ENCODE measurements at regions not wholly inside any gene's neighbourhood (a gene's known extent, or its start where the extent isn't known, plus 50 kb on each side); places are given as distances from the start of the nearest gene placed in this dataset.

DNA sequence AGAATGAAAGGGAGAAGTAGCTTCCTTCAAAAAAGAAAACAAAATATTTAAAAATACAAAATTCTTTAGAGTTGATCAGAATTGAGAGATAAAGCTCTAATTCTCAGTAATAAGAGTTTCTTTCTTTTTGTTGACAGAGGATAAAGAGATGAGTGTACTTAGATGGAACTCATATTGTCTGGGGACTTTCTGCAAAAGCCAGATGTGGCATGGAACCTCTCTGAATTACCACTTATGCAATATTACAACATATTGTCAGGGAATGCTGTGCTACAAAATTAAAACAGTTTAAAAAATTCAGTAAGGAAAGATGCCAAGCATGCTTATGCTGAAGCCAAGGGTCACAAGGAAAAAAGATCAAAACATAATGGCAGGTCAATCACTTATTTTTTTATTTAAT, 386.6 kb upstream of the LRATD1 start:
- H3K9me3 ChIP-seq (ENCODE audit: control insufficient read depth, insufficient read depth, low read length): no peaks in the 10 kb centered on the region
- H3K4me2 ChIP-seq (ENCODE audit: low read length): no peak overlapping the region
- H3K36me3 ChIP-seq (ENCODE audit: control insufficient read depth, low read length): no peaks in the 10 kb centered on the region
- H3F3A ChIP-seq (ENCODE audit: control insufficient read depth, insufficient read depth): no peaks in the 10 kb centered on the region
- no peaks in the 10 kb centered on the region for H3K27me3 ChIP-seq (ENCODE audit: control insufficient read depth, low read length)
- no peak overlapping the region for H3K4me3 ChIP-seq (ENCODE audit: low read length)
- no peaks in the 10 kb centered on the region for H4K20me1 ChIP-seq (ENCODE audit: control insufficient read depth, insufficient read depth, low read depth, low read length)
- H3K4me1 ChIP-seq (ENCODE audit: control insufficient read depth, low read length): no peaks in the 10 kb centered on the region
- no peak overlapping the region for H3K27ac ChIP-seq (ENCODE audit: low read depth, low read length)
- no peak for TF ChIP-seq EZH2phosphoT487 (IDR thresholded peaks at IDR 0.05; ENCODE audit: borderline replicate concordance, low read length)
- TF ChIP-seq, protein P1, sequence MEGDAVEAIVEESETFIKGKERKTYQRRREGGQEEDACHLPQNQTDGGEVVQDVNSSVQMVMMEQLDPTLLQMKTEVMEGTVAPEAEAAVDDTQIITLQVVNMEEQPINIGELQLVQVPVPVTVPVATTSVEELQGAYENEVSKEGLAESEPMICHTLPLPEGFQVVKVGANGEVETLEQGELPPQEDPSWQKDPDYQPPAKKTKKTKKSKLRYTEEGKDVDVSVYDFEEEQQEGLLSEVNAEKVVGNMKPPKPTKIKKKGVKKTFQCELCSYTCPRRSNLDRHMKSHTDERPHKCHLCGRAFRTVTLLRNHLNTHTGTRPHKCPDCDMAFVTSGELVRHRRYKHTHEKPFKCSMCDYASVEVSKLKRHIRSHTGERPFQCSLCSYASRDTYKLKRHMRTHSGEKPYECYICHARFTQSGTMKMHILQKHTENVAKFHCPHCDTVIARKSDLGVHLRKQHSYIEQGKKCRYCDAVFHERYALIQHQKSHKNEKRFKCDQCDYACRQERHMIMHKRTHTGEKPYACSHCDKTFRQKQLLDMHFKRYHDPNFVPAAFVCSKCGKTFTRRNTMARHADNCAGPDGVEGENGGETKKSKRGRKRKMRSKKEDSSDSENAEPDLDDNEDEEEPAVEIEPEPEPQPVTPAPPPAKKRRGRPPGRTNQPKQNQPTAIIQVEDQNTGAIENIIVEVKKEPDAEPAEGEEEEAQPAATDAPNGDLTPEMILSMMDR (IDR thresholded peaks at IDR 0.05; ENCODE audit: low read depth, low read length, poor library complexity, severe bottlenecking): no peak
- no peaks in the 10 kb centered on the region for H3K79me2 ChIP-seq (ENCODE audit: control insufficient read depth, low read length)
- no peaks in the 10 kb centered on the region for H3K9me2 ChIP-seq (replicated peaks; ENCODE audit: control insufficient read depth, low read length)

DNA sequence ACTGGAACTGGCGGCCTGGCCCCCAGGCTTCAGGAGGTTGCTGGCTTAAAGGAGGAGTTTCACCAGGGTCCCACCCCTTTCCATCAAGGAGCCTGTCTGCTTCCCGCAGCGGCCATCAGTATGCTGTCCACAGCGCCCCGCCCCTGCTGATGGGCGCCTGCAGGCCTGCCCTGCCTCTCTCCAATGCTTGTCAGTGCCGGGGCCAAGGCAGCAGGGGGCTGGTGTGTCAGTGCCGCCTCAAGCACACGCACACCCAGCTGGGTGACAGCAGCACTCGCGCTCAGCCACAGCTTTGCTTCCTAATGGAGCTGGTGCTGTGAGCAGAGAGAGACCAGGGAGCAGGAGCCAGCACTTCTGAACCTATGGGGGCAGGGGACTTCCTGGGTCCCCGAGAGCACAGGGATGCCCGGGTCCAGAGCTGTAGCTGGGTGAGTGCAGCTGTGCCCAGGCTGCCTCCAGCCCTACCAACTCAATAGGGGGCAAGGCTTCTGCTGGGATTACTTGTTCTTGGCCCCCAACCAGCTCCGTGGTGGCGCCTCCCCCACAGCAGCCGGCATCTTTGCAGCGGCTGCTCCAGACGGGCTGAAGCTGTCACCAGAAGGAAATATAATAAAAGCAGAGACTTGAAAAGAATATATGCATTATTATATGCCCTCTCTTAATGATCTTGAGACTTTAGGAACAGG, 377.2 kb upstream of the LRATD1 start:
- TF ChIP-seq, protein P1 (IDR thresholded peaks at IDR 0.05; ENCODE audit: low read depth, low read length, poor library complexity, severe bottlenecking): no peak
- no peak for TF ChIP-seq EZH2phosphoT487 (IDR thresholded peaks at IDR 0.05; ENCODE audit: borderline replicate concordance, low read length)
- Histone ChIP-seq H3K27me3 (ENCODE audit: control insufficient read depth, low read length) (no peaks in the 10 kb centered on the region), H3K4me1 (ENCODE audit: control insufficient read depth, low read length) (no peaks in the 10 kb centered on the region), H3F3A (ENCODE audit: control insufficient read depth, insufficient read depth) (no peaks in the 10 kb centered on the region), H3K9me3 (ENCODE audit: control insufficient read depth, insufficient read depth, low read length) (peaks cover 3% of the 10 kb centered on the region; the same call in 1 of the 2 replicates), H4K20me1 (ENCODE audit: control insufficient read depth, insufficient read depth, low read depth, low read length) (no peaks in the 10 kb centered on the region), H3K27ac (ENCODE audit: low read depth, low read length) (no peak overlapping the region), H3K36me3 (ENCODE audit: control insufficient read depth, low read length) (no peaks in the 10 kb centered on the region), H3K9me2 (replicated peaks; ENCODE audit: control insufficient read depth, low read length) (no peaks in the 10 kb centered on the region), H3K4me3 (ENCODE audit: low read length) (no peak overlapping the region), H3K79me2 (ENCODE audit: control insufficient read depth, low read length) (no peaks in the 10 kb centered on the region), H3K4me2 (ENCODE audit: low read length) (no peak overlapping the region)

DNA sequence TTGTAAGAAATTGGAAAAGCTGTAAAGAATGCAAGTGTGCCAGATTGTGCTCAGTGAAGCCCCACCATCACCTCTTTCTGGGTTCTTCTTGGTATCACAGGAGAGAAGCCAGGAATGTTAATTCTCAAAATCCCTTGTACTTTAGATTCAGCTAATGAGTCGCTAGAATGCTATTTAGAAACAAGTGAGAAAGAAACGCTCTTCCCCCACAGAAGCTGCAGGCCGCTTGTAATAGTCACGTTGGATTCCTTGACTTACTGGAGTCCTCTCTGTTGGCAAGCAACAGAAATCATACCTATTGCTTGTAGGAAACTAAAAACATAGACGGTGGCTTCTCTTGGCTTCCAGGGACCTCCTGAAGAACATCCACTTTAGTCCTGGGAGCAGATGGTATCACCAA, 375.6 kb upstream of the LRATD1 start:
- no peak overlapping the region for H3K4me3 ChIP-seq (ENCODE audit: low read length)
- H3K27me3 ChIP-seq (ENCODE audit: control insufficient read depth, low read length): no peaks in the 10 kb centered on the region
- H3K4me2 ChIP-seq (ENCODE audit: low read length): no peak overlapping the region
- H3K9me3 ChIP-seq (ENCODE audit: control insufficient read depth, insufficient read depth, low read length): peaks cover 3% of the 10 kb centered on the region; the same call in 1 of the 2 replicates
- H3K9me2 ChIP-seq (replicated peaks; ENCODE audit: control insufficient read depth, low read length): no peaks in the 10 kb centered on the region
- H3F3A ChIP-seq (ENCODE audit: control insufficient read depth, insufficient read depth): no peaks in the 10 kb centered on the region
- no peaks in the 10 kb centered on the region for H4K20me1 ChIP-seq (ENCODE audit: control insufficient read depth, insufficient read depth, low read depth, low read length)
- H3K27ac ChIP-seq (ENCODE audit: low read depth, low read length): no peak overlapping the region
- TF ChIP-seq, protein P1 (IDR thresholded peaks at IDR 0.05; ENCODE audit: low read depth, low read length, poor library complexity, severe bottlenecking): no peak
- no peak for TF ChIP-seq EZH2phosphoT487 (IDR thresholded peaks at IDR 0.05; ENCODE audit: borderline replicate concordance, low read length)
- no peaks in the 10 kb centered on the region for H3K36me3 ChIP-seq (ENCODE audit: control insufficient read depth, low read length)
- H3K79me2 ChIP-seq (ENCODE audit: control insufficient read depth, low read length): no peaks in the 10 kb centered on the region
- no peaks in the 10 kb centered on the region for H3K4me1 ChIP-seq (ENCODE audit: control insufficient read depth, low read length)

All from DOHH2 (cell line).